Panc1 (cell line): ENCODE measurements at regions not wholly inside any gene's neighbourhood (a gene's known extent, or its start where the extent isn't known, plus 50 kb on each side); places are given as distances from the start of the nearest gene placed in this dataset.

Source experiments
- ATAC-seq: fragments of 200-7000 bp; cut with Tn5 transposase; 2 replicates; pipeline ENCODE4 v1.9.1; 2020; ENCODE audit warnings: mild to moderate bottlenecking, moderate library complexity
- BruUV-seq: library from RNA; stranded (reverse); fragments of 400-500 nt; replicated peaks from 2 replicates; lab custom pipeline; 2021; lab: Mats Ljungman, UMichigan
- CTCF ChIA-PET: fragments of 300-600 bp; sonication (Branson Sonifier 250); formaldehyde crosslinking; loops from one replicate; lab custom pipeline; 2022; ENCODE audit warnings: antibody characterized with exemption; lab: Charles Lee
- POLR2A ChIA-PET: fragments of 300-600 bp; sonication (Branson Sonifier 250); formaldehyde crosslinking; loops from one replicate; lab custom pipeline; 2022; ENCODE audit warnings: antibody characterized with exemption; lab: Charles Lee
- DNase-seq: peaks from one replicate; pipeline ENCODE4 v3.0.0-alpha.2; 2010; ENCODE audit warnings: low read depth, low spot score
- H3K27ac ChIP-seq: 2 replicates; pipeline ENCODE4 v1.5.1; 2011; ENCODE audit warnings: mild to moderate bottlenecking, low read length, inconsistent platforms
- H3K27me3 ChIP-seq: fragments of 200-500 bp; sonication (Bioruptor generic); 2 replicates; pipeline ENCODE4 v1.6.0; 2014; ENCODE audit warnings: low read length, inconsistent platforms; ENCODE audit not compliant: control insufficient read depth, insufficient read depth
- H3K36me3 ChIP-seq: fragments of 200-500 bp; sonication (Bioruptor generic); 2 replicates; pipeline ENCODE4 v1.5.1; 2014; ENCODE audit warnings: inconsistent platforms, mild to moderate bottlenecking, low read length, moderate library complexity; ENCODE audit not compliant: control insufficient read depth, insufficient read depth
- H3K4me1 ChIP-seq: 2 replicates; pipeline ENCODE4 v1.5.1; 2011; ENCODE audit warnings: inconsistent platforms, mild to moderate bottlenecking, low read length, moderate library complexity; ENCODE audit not compliant: control insufficient read depth, insufficient read depth
- H3K4me3 ChIP-seq, 2 experiments: 2 replicates each; pipeline ENCODE4 v1.5.1; 2011 to 2012; ENCODE audit warnings: low read depth in 2 of 2, low read length in 2 of 2, mild to moderate bottlenecking in 2 of 2, inconsistent platforms in 1 of 2, moderate library complexity in 1 of 2
- H3K9me3 ChIP-seq: fragments of 200-500 bp; sonication (Bioruptor generic); 2 replicates; pipeline ENCODE4 v1.5.1; 2014; ENCODE audit warnings: low read depth, mild to moderate bottlenecking, inconsistent platforms, low read length, moderate library complexity; ENCODE audit not compliant: control insufficient read depth, insufficient read depth
- POLR2AphosphoS5 ChIP-seq: IDR thresholded peaks from 2 replicates; pipeline ENCODE4 v1.6.1; 2012; ENCODE audit warnings: mild to moderate bottlenecking, low read depth, low read length, moderate library complexity
- REST ChIP-seq, 2 experiments: IDR thresholded peaks; 2 replicates each; pipeline ENCODE4 v1.6.1; 2011 to 2012; ENCODE audit warnings: low read depth in 2 of 2, control low read depth in 1 of 2, low read length in 1 of 2, mild to moderate bottlenecking in 1 of 2, moderate library complexity in 1 of 2; ENCODE audit not compliant: insufficient read depth in 1 of 2
- SIN3A ChIP-seq: IDR thresholded peaks from 2 replicates; pipeline ENCODE4 v1.6.1; 2012; ENCODE audit warnings: low read depth, mild to moderate bottlenecking, low read length, moderate library complexity, borderline replicate concordance; ENCODE audit not compliant: insufficient read depth
- TCF7L2 ChIP-seq: IDR thresholded peaks from 2 replicates; pipeline ENCODE4 v1.6.1; 2011; ENCODE audit warnings: mild to moderate bottlenecking, low read depth, low read length, inconsistent platforms
- in situ Hi-C: cut with HindIII; loops from 2 replicates; pipeline ENCODE4 v1.10.0; 2016; ENCODE audit warnings: low sequenced_read_pairs, low pct_unique_long_range_greater_than_20kb
- intact Hi-C: fragments of 100-400 bp; cut with micrococcal nuclease; formaldehyde crosslinking; loops from one replicate; pipeline ENCODE4 v1.10.0; 2022; ENCODE audit not compliant: unreplicated experiment
- TF ChIP-seq, protein P1 (sequence below): fragments of 450-650 bp; IDR thresholded peaks from 2 replicates; pipeline ENCODE4 v1.5.1; 2017; ENCODE audit warnings: mild to moderate bottlenecking

GRCh38 chr5:10827571-10827970, 66.5 kb upstream of the DAP start:
- intact Hi-C loops (no loop called here), in situ Hi-C loops (no loop called here)
- no TSS peak for BruUV-seq
- H3K4me3 ChIP-seq = no peak overlapping the region
- POLR2A ChIA-PET = no interaction called here
- CTCF ChIA-PET = no interaction called here
- no peaks in the 10 kb centered on the region for H3K9me3 ChIP-seq
- TF ChIP-seq POLR2AphosphoS5 (no peak), TCF7L2 (no peak), REST (IDR thresholded peaks at IDR 0.05; ENCODE audit: insufficient read depth in 1 of 2, low read depth in 2 of 2, low read length in 1 of 2) (no peak), SIN3A (no peak)
- TF ChIP-seq, protein P1, sequence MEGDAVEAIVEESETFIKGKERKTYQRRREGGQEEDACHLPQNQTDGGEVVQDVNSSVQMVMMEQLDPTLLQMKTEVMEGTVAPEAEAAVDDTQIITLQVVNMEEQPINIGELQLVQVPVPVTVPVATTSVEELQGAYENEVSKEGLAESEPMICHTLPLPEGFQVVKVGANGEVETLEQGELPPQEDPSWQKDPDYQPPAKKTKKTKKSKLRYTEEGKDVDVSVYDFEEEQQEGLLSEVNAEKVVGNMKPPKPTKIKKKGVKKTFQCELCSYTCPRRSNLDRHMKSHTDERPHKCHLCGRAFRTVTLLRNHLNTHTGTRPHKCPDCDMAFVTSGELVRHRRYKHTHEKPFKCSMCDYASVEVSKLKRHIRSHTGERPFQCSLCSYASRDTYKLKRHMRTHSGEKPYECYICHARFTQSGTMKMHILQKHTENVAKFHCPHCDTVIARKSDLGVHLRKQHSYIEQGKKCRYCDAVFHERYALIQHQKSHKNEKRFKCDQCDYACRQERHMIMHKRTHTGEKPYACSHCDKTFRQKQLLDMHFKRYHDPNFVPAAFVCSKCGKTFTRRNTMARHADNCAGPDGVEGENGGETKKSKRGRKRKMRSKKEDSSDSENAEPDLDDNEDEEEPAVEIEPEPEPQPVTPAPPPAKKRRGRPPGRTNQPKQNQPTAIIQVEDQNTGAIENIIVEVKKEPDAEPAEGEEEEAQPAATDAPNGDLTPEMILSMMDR = no peak
- no peak overlapping the region for H3K27ac ChIP-seq
- no peaks in the 10 kb centered on the region for H3K27me3 ChIP-seq
- no peaks in the 10 kb centered on the region for H3K36me3 ChIP-seq
- no peaks in the 10 kb centered on the region for H3K4me1 ChIP-seq
- ATAC-seq = no peak
- no peak for DNase-seq

- ChIA-PET POLR2A (no interaction called here), CTCF (no interaction called here)
- ATAC-seq (no peak), DNase-seq (no peak)
- H3K27me3 ChIP-seq = no peaks in the 10 kb centered on the region
- intact Hi-C loops (no loop called here), in situ Hi-C loops (no loop called here)
- H3K4me3 ChIP-seq = no peak overlapping the region
- no TSS peak for BruUV-seq
- no peaks in the 10 kb centered on the region for H3K9me3 ChIP-seq
- no peaks in the 10 kb centered on the region for H3K4me1 ChIP-seq
- no peak overlapping the region for H3K27ac ChIP-seq
- H3K36me3 ChIP-seq = no peaks in the 10 kb centered on the region
- TF ChIP-seq REST (IDR thresholded peaks at IDR 0.05; ENCODE audit: insufficient read depth in 1 of 2, low read depth in 2 of 2, low read length in 1 of 2) (no peak), TCF7L2 (no peak), POLR2AphosphoS5 (no peak), SIN3A (no peak)
- TF ChIP-seq, protein P1 = no peak
Measured at GRCh38 chr5:10826971-10827370, 65.9 kb upstream of the DAP start.
